Fibroblast of pulmonary artery (primary cell): ENCODE measurements at regions not wholly inside any gene's neighbourhood (a gene's known extent, or its start where the extent isn't known, plus 50 kb on each side); places are given as distances from the start of the nearest gene placed in this dataset.
"Not testable (repeated sequence)": the region's sequence is repeated elsewhere in the genome, so short reads cannot be mapped to it uniquely, and the experiment has no call there.

Experiments
- DNase-seq: peaks from one replicate; pipeline ENCODE4 v3.0.0-alpha.2; 2010; ENCODE audit warnings: low read depth
- H3K4me3 ChIP-seq: replicated peaks from 2 replicates; pipeline ENCODE4 v1.5.1; 2011; ENCODE audit warnings: low read depth, mild to moderate bottlenecking, control low read depth, low read length, moderate library complexity
- CTCF ChIP-seq: IDR thresholded peaks from 2 replicates; pipeline ENCODE4 v1.5.1; 2011; ENCODE audit warnings: mild to moderate bottlenecking, control low read depth, low read length, inconsistent platforms; ENCODE audit errors: missing control alignments

GRCh38 chr9:33649463-33649862 lies 125.4 kb downstream of the ANKRD18B start:
- H3K4me3 ChIP-seq: no peak overlapping the region
- no peak for TF ChIP-seq CTCF
- no peak for DNase-seq

- no peak for TF ChIP-seq CTCF
- H3K4me3 ChIP-seq: no peak overlapping the region
- DNase-seq: no peak
Observed at GRCh38 chr9:33651125-33651524, 127.1 kb downstream of the ANKRD18B start.

- no peak overlapping the region for H3K4me3 ChIP-seq
- TF ChIP-seq CTCF: no peak
- no peak for DNase-seq
Observed at GRCh38 chr9:33659921-33660320, 135.4 kb upstream of the PRSS3 start.

GRCh38 chr9:33660772-33661171 lies 134.6 kb upstream of the PRSS3 start:
- no peak overlapping the region for H3K4me3 ChIP-seq
- TF ChIP-seq CTCF: no peak
- no peak for DNase-seq

GRCh38 chr9:33661176-33661575 lies 134.2 kb upstream of the PRSS3 start:
- DNase-seq: no peak
- no peak overlapping the region for H3K4me3 ChIP-seq
- TF ChIP-seq CTCF: no peak

GRCh38 chr9:33662871-33663270 lies 132.5 kb upstream of the PRSS3 start:
- no peak overlapping the region for H3K4me3 ChIP-seq
- no peak for TF ChIP-seq CTCF
- no peak for DNase-seq

GRCh38 chr9:33676194-33676745 lies 119.1 kb upstream of the PRSS3 start:
- H3K4me3 ChIP-seq: peak overlapping the region; percentile 43
- not testable (repeated sequence) for DNase-seq
